Natural killer cell treated with Interleukin-12 subunit alpha and Interleukin-12 subunit beta and Interleukin-15 and Interleukin-18, amount 100 ng/mL, for 72 hours (primary cell): ENCODE measurements at regions not wholly inside any gene's neighbourhood (a gene's known extent, or its start where the extent isn't known, plus 50 kb on each side); places are given as distances from the start of the nearest gene placed in this dataset.
A peak's percentile ranks its signal among the peaks of the same experiment; 100 is the strongest.

Experiments used
- ATAC-seq, 2 donors: fragments of 150-1000 bp; cut with Tn5 transposase in 1 of 2; sonication (Bioruptor Pico), chemical (Tn5 transposase) in 1 of 2; 2 replicates each; pipeline ENCODE4 v1.10.0; 2021
- DNase-seq: peaks from one replicate; pipeline ENCODE4 v3.0.0; 2022; ENCODE audit warnings: low spot score
- H3K27ac Mint-ChIP-seq, 2 donors: 1 replicate in 1 of 2; 2 replicates in 1 of 2; pipeline ENCODE4 v1.8.0; 2022; ENCODE audit warnings: mixed read lengths in 2 of 2, mild to moderate bottlenecking in 1 of 2, moderate library complexity in 1 of 2
- H3K27me3 Mint-ChIP-seq, 2 donors: 1 replicate in 1 of 2; 2 replicates in 1 of 2; pipeline ENCODE4 v1.8.0; 2022; ENCODE audit warnings: mixed read lengths in 2 of 2
- H3K36me3 Mint-ChIP-seq: one replicate; pipeline ENCODE4 v1.8.0; 2022; ENCODE audit warnings: mixed read lengths
- H3K4me1 Mint-ChIP-seq, 2 donors: 1 replicate in 1 of 2; 2 replicates in 1 of 2; pipeline ENCODE4 v1.8.0; 2022; ENCODE audit warnings: low read depth in 2 of 2, mixed read lengths in 2 of 2, mild to moderate bottlenecking in 1 of 2
- H3K4me3 Mint-ChIP-seq: one replicate; pipeline ENCODE4 v1.8.0; 2022; ENCODE audit warnings: mixed read lengths
- H3K9me3 Mint-ChIP-seq: 2 replicates; pipeline ENCODE4 v1.8.0; 2022; ENCODE audit warnings: mixed read lengths

DNA sequence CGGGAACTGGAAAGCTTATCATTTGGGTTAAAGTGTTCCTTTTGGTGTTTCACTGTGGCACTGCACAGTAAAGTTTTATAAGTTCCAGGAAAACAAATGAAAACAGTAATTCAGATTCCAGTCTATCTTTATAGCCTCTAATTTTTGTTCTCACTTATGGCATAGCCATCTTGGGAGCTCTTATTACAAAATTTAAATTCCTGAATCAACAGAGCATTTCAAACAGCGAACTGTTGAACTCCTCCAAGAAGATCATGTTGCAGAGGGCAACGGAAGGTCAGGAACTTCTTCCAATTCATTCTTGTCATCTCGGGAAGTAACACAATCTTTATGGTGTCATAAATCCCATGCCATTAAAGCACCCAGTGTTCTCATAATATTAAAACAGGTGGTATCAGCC is 229.1 kb downstream of the KCNC2 start:
- no peak overlapping the region for H3K27ac Mint-ChIP-seq
- DNase-seq (no peak), ATAC-seq (no peak)
- H3K27me3 Mint-ChIP-seq = no peaks in the 10 kb centered on the region
- no peaks in the 10 kb centered on the region for H3K36me3 Mint-ChIP-seq
- H3K9me3 Mint-ChIP-seq = peaks cover 4% of the 10 kb centered on the region
- no peak overlapping the region for H3K4me3 Mint-ChIP-seq
- H3K4me1 Mint-ChIP-seq = no peaks in the 10 kb centered on the region

DNA sequence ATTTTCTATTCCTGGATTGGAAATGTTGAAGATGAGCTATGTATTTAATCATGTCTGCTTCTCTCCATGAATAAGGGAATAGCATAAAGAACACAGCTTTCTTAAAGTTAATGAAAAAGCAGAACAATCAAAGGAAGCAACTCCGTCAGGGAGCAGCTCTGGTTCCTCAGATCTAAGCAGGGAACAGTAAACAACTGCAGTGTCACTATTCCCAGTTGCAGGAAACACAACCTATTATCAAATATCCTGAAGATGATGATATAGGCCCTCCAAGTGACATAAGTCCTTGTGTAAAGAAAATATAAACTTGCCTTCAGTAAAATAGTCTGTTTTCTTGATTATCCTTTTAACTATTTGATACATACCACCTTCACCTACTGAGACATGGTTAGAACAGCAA is 228.1 kb downstream of the KCNC2 start:
- H3K27ac Mint-ChIP-seq = no peak overlapping the region
- H3K36me3 Mint-ChIP-seq = no peaks in the 10 kb centered on the region
- peaks cover 4% of the 10 kb centered on the region for H3K9me3 Mint-ChIP-seq
- no peaks in the 10 kb centered on the region for H3K27me3 Mint-ChIP-seq
- no peaks in the 10 kb centered on the region for H3K4me1 Mint-ChIP-seq
- H3K4me3 Mint-ChIP-seq = no peak overlapping the region
- ATAC-seq (no peak), DNase-seq (no peak)

DNA sequence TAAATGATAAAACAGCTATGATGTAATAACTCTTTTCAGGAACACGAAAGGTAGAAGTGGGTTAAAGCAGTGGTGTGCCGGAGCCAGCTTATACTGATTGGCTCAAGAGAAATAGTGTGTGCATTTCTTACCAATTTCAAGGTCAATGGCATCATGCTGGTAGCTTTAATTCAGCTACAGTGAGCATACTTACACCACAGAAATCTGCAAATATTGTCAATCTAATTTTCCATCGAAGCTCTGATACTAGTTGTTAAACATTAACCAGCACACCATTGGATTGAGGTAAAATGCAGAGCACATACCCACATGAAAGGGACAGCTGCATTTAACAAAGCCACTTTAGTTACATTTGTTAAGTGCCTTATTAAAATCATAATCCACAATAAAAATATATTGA is 225.7 kb downstream of the KCNC2 start:
- H3K36me3 Mint-ChIP-seq = no peaks in the 10 kb centered on the region

DNA sequence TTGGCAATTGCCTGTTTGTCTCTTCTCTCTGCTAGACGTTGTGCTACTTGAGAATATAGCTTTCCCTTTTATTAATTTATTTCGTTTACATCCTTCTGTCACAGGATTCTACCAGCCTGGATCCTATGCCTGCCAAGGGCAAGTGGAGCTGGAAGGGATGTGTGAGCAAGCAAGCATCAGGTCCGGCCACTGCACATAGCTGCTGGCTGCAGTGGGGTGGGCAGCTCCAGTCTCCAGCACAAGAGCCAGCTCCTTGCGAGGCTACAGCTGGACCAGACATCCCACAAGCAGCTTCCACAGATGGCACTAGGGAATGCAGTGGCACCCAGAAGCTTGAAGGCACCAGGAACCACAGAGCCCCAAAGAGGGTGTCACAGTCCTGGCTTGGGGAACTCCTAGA is 225.0 kb downstream of the KCNC2 start:
- no peak for ATAC-seq
- Mint-ChIP-seq H3K4me3 (no peak overlapping the region), H3K27me3 (no peaks in the 10 kb centered on the region), H3K9me3 (no peaks in the 10 kb centered on the region), H3K4me1 (no peaks in the 10 kb centered on the region), H3K36me3 (no peaks in the 10 kb centered on the region), H3K27ac (no peak overlapping the region)
- DNase-seq = no peak

More for the DNA sequence above, 225.7 kb downstream of the KCNC2 start:
- Mint-ChIP-seq H3K4me3 (no peak overlapping the region), H3K4me1 (no peaks in the 10 kb centered on the region), H3K27me3 (no peaks in the 10 kb centered on the region), H3K9me3 (no peaks in the 10 kb centered on the region), H3K27ac (no peak overlapping the region)
- DNase-seq (no peak), ATAC-seq (no peak)

DNA sequence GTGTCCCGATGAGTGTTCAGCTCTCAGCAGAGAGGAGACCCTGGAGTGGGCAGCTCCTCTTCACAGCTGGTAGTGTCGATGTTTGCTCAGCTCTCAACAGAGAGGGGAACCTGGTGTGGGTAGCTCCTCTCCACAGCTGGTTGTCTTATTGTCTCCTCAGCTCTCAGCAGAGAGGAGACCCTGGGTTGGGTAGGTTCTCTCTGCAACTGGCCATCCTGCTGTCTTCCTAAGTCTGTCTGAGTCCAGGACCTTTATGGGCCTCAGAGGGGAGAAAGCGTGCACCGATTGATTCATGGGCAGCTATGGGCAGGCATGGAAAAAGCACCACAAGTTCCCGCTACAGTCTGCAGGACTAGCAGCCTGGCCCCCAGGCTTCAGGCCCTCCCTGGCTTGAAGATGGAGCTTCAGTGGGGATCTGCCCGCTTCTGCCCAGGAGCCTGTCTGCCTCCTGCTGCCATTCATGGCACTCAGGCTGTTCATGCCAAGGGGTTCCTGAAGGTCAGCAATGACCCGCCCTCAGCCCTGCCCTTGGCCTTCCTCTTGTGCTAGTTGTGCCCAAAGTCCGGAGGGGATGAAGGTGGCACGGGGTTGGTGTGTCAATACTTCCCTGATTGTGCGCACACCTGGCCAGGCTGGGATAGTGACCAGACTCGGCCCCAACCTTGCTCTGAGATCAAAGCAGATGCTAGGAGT is 224.2 kb downstream of the KCNC2 start:
- H3K4me3 Mint-ChIP-seq = no peak overlapping the region
- DNase-seq (no peak), ATAC-seq (peak in 1 of 2 donors; percentile 24)
- no peak overlapping the region for H3K27ac Mint-ChIP-seq
- H3K9me3 Mint-ChIP-seq = no peaks in the 10 kb centered on the region
- H3K4me1 Mint-ChIP-seq = no peaks in the 10 kb centered on the region
- H3K27me3 Mint-ChIP-seq = no peaks in the 10 kb centered on the region
- no peaks in the 10 kb centered on the region for H3K36me3 Mint-ChIP-seq

DNA sequence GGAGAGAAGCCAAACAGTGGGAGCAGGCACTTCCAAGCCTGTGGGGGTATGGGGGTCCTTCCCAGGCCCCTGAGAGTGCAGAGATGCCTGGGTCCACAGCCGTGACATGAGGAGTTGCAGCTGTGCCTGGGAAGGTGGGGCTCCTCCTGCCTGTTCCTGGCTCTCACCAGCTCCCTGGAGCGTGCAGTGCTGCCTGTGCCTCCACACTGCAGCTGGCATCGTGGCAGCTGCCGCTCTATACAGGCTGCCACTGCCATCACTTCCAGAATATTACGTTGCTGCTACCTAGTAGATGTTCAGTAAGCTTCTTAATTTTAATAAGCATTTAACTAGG is 223.7 kb downstream of the KCNC2 start:
- no peak overlapping the region for H3K27ac Mint-ChIP-seq
- DNase-seq (no peak), ATAC-seq (peak in 1 of 2 donors; percentile 20)
- H3K4me3 Mint-ChIP-seq = no peak overlapping the region
- H3K36me3 Mint-ChIP-seq = no peaks in the 10 kb centered on the region
- no peaks in the 10 kb centered on the region for H3K27me3 Mint-ChIP-seq
- no peaks in the 10 kb centered on the region for H3K4me1 Mint-ChIP-seq
- H3K9me3 Mint-ChIP-seq = no peaks in the 10 kb centered on the region

DNA sequence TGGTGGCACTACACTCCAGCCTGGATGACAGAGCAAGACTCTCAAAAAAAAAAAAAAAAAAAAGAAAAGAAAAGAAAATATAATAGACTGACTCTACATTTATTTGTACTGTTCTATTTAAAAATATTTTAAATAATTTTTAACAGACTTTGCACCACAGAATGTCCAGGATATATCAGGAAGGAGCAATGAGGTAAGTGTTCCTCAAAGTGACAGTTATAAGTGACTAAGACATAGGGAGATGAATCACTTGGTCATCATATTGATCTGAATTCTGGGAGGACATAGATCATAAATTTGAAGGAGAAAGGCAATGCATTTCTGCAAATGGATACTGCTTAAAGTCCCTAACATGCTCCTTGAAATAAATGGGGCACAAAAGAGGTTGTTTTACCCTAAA is 221.5 kb downstream of the KCNC2 start:
- no peaks in the 10 kb centered on the region for H3K27me3 Mint-ChIP-seq
- no peak for ATAC-seq
- no peak overlapping the region for H3K27ac Mint-ChIP-seq

More for the DNA sequence above, 221.5 kb downstream of the KCNC2 start:
- H3K36me3 Mint-ChIP-seq = no peaks in the 10 kb centered on the region
- peaks cover 6% of the 10 kb centered on the region for H3K9me3 Mint-ChIP-seq
- no peak for DNase-seq
- no peaks in the 10 kb centered on the region for H3K4me1 Mint-ChIP-seq
- H3K4me3 Mint-ChIP-seq = no peak overlapping the region
